ENCODE measurements at regions not wholly inside any gene's neighbourhood (a gene's known extent, or its start where the extent isn't known, plus 50 kb on each side); places are given as distances from the start of the nearest gene placed in this dataset.
"Not testable (repeated sequence)": the region's sequence is repeated elsewhere in the genome, so short reads cannot be mapped to it uniquely, and the experiment has no call there.

DNA sequence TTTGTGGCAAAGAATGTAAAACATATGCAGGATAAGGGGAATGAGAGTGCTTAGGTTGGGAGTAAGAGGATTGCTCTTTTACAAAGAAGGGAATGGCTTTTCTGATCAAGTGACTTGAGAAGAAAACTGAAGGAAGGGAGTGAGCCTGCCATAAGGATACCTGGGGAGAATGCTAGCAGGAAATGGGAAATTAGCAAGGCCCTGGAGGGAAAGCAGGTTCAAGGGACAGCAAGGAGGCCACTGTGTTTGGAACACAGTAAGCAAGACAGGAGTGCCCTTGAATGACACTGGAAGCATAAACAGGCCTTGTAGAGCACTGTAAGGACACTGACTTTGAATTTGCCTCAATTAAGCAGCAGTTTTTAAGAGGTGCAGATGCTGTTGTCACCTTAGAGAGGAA lies 1069.9 kb downstream of the DNAJB9 start:
- no peak overlapping the region for H3K27ac ChIP-seq (ENCODE audit: low read length)

DNA sequence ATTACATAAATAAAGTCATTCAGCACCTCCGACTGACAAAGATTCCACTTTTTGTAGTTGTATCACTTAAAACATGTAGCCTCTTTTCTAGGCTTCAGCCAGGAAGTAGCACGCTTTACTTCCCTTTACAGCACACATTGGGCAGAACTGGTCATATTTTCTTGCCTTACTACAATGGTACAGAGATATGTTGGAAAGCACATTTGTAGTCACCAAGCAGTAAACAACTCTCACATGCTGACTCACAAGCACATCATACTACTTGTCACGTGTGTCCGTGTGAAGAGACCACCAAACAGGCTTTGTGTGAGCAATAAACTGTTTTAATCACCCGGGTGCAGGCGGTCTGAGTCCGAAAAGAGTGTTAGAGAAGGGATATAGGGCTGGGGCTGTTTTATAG lies 1071.8 kb downstream of the DNAJB9 start:
- Histone ChIP-seq H3K36me3 (replicated peaks; ENCODE audit: insufficient read depth, low read length) (no peaks in the 10 kb centered on the region), H2AFZ (ENCODE audit: low read length) (no peak overlapping the region), H3K9me2 (replicated peaks; ENCODE audit: insufficient read depth, low read length) (no peaks in the 10 kb centered on the region), H3K27ac (ENCODE audit: low read length) (no peak overlapping the region), H3K4me3 (ENCODE audit: low read length) (no peak overlapping the region), H3K79me2 (ENCODE audit: low read length) (no peaks in the 10 kb centered on the region), H3K4me1 (ENCODE audit: low read length) (no peaks in the 10 kb centered on the region), H3F3A (ENCODE audit: insufficient read depth, low read length) (no peaks in the 10 kb centered on the region), H3K27me3 (replicated peaks; ENCODE audit: insufficient read depth, low read length) (no peaks in the 10 kb centered on the region), H3K9me3 (replicated peaks; ENCODE audit: insufficient read depth, low read length) (no peaks in the 10 kb centered on the region), H3K9ac (ENCODE audit: low read length) (no peak overlapping the region), H4K20me1 (ENCODE audit: insufficient read depth, low read length) (no peaks in the 10 kb centered on the region), H3K4me2 (ENCODE audit: low read depth, low read length) (no peak overlapping the region)
- no peak for DNase-seq
- TF ChIP-seq CTCF (IDR thresholded peaks at IDR 0.05; ENCODE audit: low read length) (no peak), EZH2phosphoT487 (IDR thresholded peaks at IDR 0.05; ENCODE audit: low read length) (no peak), EZH2 (optimal IDR thresholded peaks at IDR 0.05; ENCODE audit: low read depth, low read length) (no peak)

More for the DNA sequence above, 1069.9 kb downstream of the DNAJB9 start:
- Histone ChIP-seq H3K4me3 (ENCODE audit: low read length) (no peak overlapping the region), H3K9me2 (replicated peaks; ENCODE audit: insufficient read depth, low read length) (no peaks in the 10 kb centered on the region), H3K36me3 (replicated peaks; ENCODE audit: insufficient read depth, low read length) (no peaks in the 10 kb centered on the region), H2AFZ (ENCODE audit: low read length) (no peak overlapping the region), H3K9ac (ENCODE audit: low read length) (no peak overlapping the region), H3K4me2 (ENCODE audit: low read depth, low read length) (no peak overlapping the region), H4K20me1 (ENCODE audit: insufficient read depth, low read length) (no peaks in the 10 kb centered on the region), H3F3A (ENCODE audit: insufficient read depth, low read length) (no peaks in the 10 kb centered on the region), H3K4me1 (ENCODE audit: low read length) (no peaks in the 10 kb centered on the region), H3K27me3 (replicated peaks; ENCODE audit: insufficient read depth, low read length) (no peaks in the 10 kb centered on the region), H3K9me3 (replicated peaks; ENCODE audit: insufficient read depth, low read length) (no peaks in the 10 kb centered on the region), H3K79me2 (ENCODE audit: low read length) (no peaks in the 10 kb centered on the region)
- TF ChIP-seq EZH2 (optimal IDR thresholded peaks at IDR 0.05; ENCODE audit: low read depth, low read length) (no peak), EZH2phosphoT487 (IDR thresholded peaks at IDR 0.05; ENCODE audit: low read length) (no peak), CTCF (IDR thresholded peaks at IDR 0.05; ENCODE audit: low read length) (no peak)
- DNase-seq, result no peak

GRCh38 chr7:109646124-109646523 lies 1076.5 kb downstream of the DNAJB9 start:
- Histone ChIP-seq H3K27me3 (replicated peaks; ENCODE audit: insufficient read depth, low read length) (no peaks in the 10 kb centered on the region), H3K9me2 (replicated peaks; ENCODE audit: insufficient read depth, low read length) (no peaks in the 10 kb centered on the region), H3K4me2 (ENCODE audit: low read depth, low read length) (no peak overlapping the region), H2AFZ (ENCODE audit: low read length) (no peak overlapping the region), H3K9me3 (replicated peaks; ENCODE audit: insufficient read depth, low read length) (no peaks in the 10 kb centered on the region), H3K4me3 (ENCODE audit: low read length) (no peak overlapping the region), H3F3A (ENCODE audit: insufficient read depth, low read length) (no peaks in the 10 kb centered on the region), H3K36me3 (replicated peaks; ENCODE audit: insufficient read depth, low read length) (no peaks in the 10 kb centered on the region), H4K20me1 (ENCODE audit: insufficient read depth, low read length) (no peaks in the 10 kb centered on the region), H3K79me2 (ENCODE audit: low read length) (no peaks in the 10 kb centered on the region), H3K9ac (ENCODE audit: low read length) (no peak overlapping the region), H3K4me1 (ENCODE audit: low read length) (no peaks in the 10 kb centered on the region), H3K27ac (ENCODE audit: low read length) (no peak overlapping the region)
- TF ChIP-seq EZH2phosphoT487 (IDR thresholded peaks at IDR 0.05; ENCODE audit: low read length), result no peak
- TF ChIP-seq EZH2 (optimal IDR thresholded peaks at IDR 0.05; ENCODE audit: low read depth, low read length), result no peak
- TF ChIP-seq CTCF (IDR thresholded peaks at IDR 0.05; ENCODE audit: low read length), result no peak
- DNase-seq, result no peak

DNA sequence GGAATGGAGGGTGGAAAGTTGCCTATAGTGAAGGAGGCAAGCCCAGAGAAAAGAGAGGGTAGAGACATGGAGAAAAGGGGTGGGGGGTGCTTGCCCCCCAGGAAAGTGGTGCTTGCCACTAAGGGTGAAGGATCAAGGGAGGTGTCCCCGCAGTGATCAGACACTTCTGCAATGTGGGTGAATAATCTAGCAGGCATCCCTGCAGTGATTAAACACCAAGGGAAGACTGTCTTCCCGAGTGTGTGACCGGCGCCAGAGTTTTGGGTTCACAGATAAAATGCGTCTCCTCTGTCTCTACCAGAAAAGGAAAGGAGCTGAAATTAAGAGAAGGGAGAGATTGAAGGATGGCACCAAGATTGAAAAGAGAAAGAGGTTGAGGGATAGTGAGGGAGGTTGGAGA lies 1076.9 kb downstream of the DNAJB9 start:
- H3K27me3 ChIP-seq (replicated peaks; ENCODE audit: insufficient read depth, low read length); H3K36me3 ChIP-seq (replicated peaks; ENCODE audit: insufficient read depth, low read length); H3F3A ChIP-seq (ENCODE audit: insufficient read depth, low read length); H3K4me1 ChIP-seq (ENCODE audit: low read length); H3K9me3 ChIP-seq (replicated peaks; ENCODE audit: insufficient read depth, low read length); H3K27ac ChIP-seq (ENCODE audit: low read length); H3K9ac ChIP-seq (ENCODE audit: low read length); H2AFZ ChIP-seq (ENCODE audit: low read length); H3K4me2 ChIP-seq (ENCODE audit: low read depth, low read length); H3K4me3 ChIP-seq (ENCODE audit: low read length); H3K9me2 ChIP-seq (replicated peaks; ENCODE audit: insufficient read depth, low read length); H3K79me2 ChIP-seq (ENCODE audit: low read length); DNase-seq; H4K20me1 ChIP-seq (ENCODE audit: insufficient read depth, low read length): not testable (repeated sequence)

DNA sequence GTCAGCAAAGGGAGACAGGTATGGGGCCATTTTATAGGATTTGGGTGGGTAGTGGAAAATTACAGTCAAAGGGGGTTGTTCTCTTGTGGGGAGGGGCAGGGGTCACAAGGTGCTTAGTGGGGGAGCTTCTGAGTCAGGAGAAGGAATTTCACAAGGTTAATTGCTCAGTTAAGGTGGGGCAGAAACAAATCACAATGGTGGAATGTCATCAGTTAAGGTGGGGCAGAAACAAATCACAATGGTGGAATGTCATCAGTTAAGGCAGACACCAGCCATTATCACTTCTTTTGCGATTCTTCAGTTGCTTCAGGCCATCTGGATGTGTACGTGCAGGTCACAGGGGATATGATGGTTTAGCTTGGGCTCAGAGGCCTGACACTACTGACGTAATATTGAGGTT lies 1077.6 kb downstream of the DNAJB9 start:
- H3K27me3 ChIP-seq (replicated peaks; ENCODE audit: insufficient read depth, low read length); H3K9ac ChIP-seq (ENCODE audit: low read length); H3K4me1 ChIP-seq (ENCODE audit: low read length); H3K4me2 ChIP-seq (ENCODE audit: low read depth, low read length); H3K79me2 ChIP-seq (ENCODE audit: low read length); H3K27ac ChIP-seq (ENCODE audit: low read length); H3K36me3 ChIP-seq (replicated peaks; ENCODE audit: insufficient read depth, low read length); DNase-seq; H4K20me1 ChIP-seq (ENCODE audit: insufficient read depth, low read length); H3K9me3 ChIP-seq (replicated peaks; ENCODE audit: insufficient read depth, low read length); H3K9me2 ChIP-seq (replicated peaks; ENCODE audit: insufficient read depth, low read length); H2AFZ ChIP-seq (ENCODE audit: low read length); H3F3A ChIP-seq (ENCODE audit: insufficient read depth, low read length); H3K4me3 ChIP-seq (ENCODE audit: low read length): not testable (repeated sequence)

Data from MM.1S (cell line).